ENCODE measurements at regions not wholly inside any gene's neighbourhood (a gene's known extent, or its start where the extent isn't known, plus 50 kb on each side); places are given as distances from the start of the nearest gene placed in this dataset.

- H3K79me2 ChIP-seq (ENCODE audit: control insufficient read depth, insufficient read depth, low read length): no peaks in the 10 kb centered on the region
- H3K4me3 Mint-ChIP-seq: no peak overlapping the region
- H3K9ac ChIP-seq (ENCODE audit: low read length): no peak overlapping the region
- no peak overlapping the region for H3K27ac Mint-ChIP-seq
- intact Hi-C loops (cut with micrococcal nuclease): no loop called here
- no peaks in the 10 kb centered on the region for H3K4me1 ChIP-seq (ENCODE audit: control insufficient read depth in 2 of 2, insufficient read depth in 2 of 2, low read length in 2 of 2)
- no peak overlapping the region for H2AFZ ChIP-seq (ENCODE audit: insufficient read depth, low read depth, low read length, poor library complexity, severe bottlenecking)
- peaks cover 0 to 10% (median 0%) of the 10 kb centered on the region in 3 donors for H3K9me3 ChIP-seq (ENCODE audit: control extremely low read depth in 1 of 3, control insufficient read depth in 2 of 3, insufficient read depth in 1 of 3, low read length in 2 of 3)
- no peaks in the 10 kb centered on the region for H3K4me1 Mint-ChIP-seq
- H3K4me2 ChIP-seq (replicated peaks; ENCODE audit: low read depth, low read length, poor library complexity, severe bottlenecking): no peak overlapping the region
- peaks cover 28% of the 10 kb centered on the region for H3K27me3 Mint-ChIP-seq
- H3K9me3 Mint-ChIP-seq (ENCODE audit: insufficient read depth): peaks cover 3% of the 10 kb centered on the region
- 71% methylated on average over 1 of the region's 3 CpGs for WGBS (ENCODE audit: insufficient coverage)
- H3K4me3 ChIP-seq (ENCODE audit: control extremely low read depth in 1 of 5, extremely low read depth in 1 of 5, insufficient read depth in 1 of 5, low read depth in 2 of 5, low read length in 4 of 5): no peak overlapping the region
- no peak overlapping the region for H3K27ac ChIP-seq (ENCODE audit: low read length in 2 of 2)
- no peak for DNase-seq
- TF ChIP-seq CTCF (IDR thresholded peaks at IDR 0.05) (no peak), EZH2 (IDR thresholded peaks at IDR 0.05; ENCODE audit: borderline replicate concordance, insufficient read depth, low read depth, low read length, poor library complexity, severe bottlenecking) (no peak)
- no peaks in the 10 kb centered on the region for H3K36me3 ChIP-seq (replicated peaks in 1 of 2; ENCODE audit: control extremely low read depth in 1 of 2, control insufficient read depth in 1 of 2, extremely low read depth in 1 of 2, insufficient read depth in 2 of 2, low read length in 1 of 2)
- peaks cover 0 to 4% (median 1%) of the 10 kb centered on the region in 4 experiments for H3K27me3 ChIP-seq (replicated peaks in 1 of 4; ENCODE audit: control extremely low read depth in 1 of 4, control insufficient read depth in 3 of 4, insufficient read depth in 4 of 4, low read length in 3 of 4)
- no peaks in the 10 kb centered on the region for H4K20me1 ChIP-seq (ENCODE audit: control insufficient read depth, insufficient read depth, low read length, poor library complexity, severe bottlenecking)
- CTCF ChIA-PET: no interaction called here
- POLR2A ChIA-PET: no interaction called here
- ATAC-seq (ENCODE audit: low read depth): no peak
Observed at GRCh38 chr14:96686126-96686525, 111.1 kb upstream of the VRK1 start.

- H4K20me1 ChIP-seq (ENCODE audit: control insufficient read depth, insufficient read depth, low read length, poor library complexity, severe bottlenecking): no peaks in the 10 kb centered on the region
- peaks cover 18% of the 10 kb centered on the region for H3K27me3 Mint-ChIP-seq
- H3K9me3 Mint-ChIP-seq (ENCODE audit: insufficient read depth): no peaks in the 10 kb centered on the region
- ChIA-PET POLR2A (no interaction called here), CTCF (no interaction called here)
- H3K4me1 Mint-ChIP-seq: no peaks in the 10 kb centered on the region
- no peak overlapping the region for H3K4me2 ChIP-seq (replicated peaks; ENCODE audit: low read depth, low read length, poor library complexity, severe bottlenecking)
- TF ChIP-seq EZH2 (IDR thresholded peaks at IDR 0.05; ENCODE audit: borderline replicate concordance, insufficient read depth, low read depth, low read length, poor library complexity, severe bottlenecking): no peak
- no peak for TF ChIP-seq CTCF (IDR thresholded peaks at IDR 0.05)
- H3K27ac ChIP-seq (ENCODE audit: low read length in 2 of 2): no peak overlapping the region
- H3K27me3 ChIP-seq (replicated peaks in 1 of 4; ENCODE audit: control extremely low read depth in 1 of 4, control insufficient read depth in 3 of 4, insufficient read depth in 4 of 4, low read length in 3 of 4): peaks cover 0 to 4% (median 0%) of the 10 kb centered on the region in 4 experiments
- no peak overlapping the region for H3K4me3 Mint-ChIP-seq
- H3K9ac ChIP-seq (ENCODE audit: low read length): no peak overlapping the region
- no peak overlapping the region for H3K27ac Mint-ChIP-seq
- no peak overlapping the region for H3K4me3 ChIP-seq (ENCODE audit: control extremely low read depth in 1 of 5, extremely low read depth in 1 of 5, insufficient read depth in 1 of 5, low read depth in 2 of 5, low read length in 4 of 5)
- no peaks in the 10 kb centered on the region for H3K4me1 ChIP-seq (ENCODE audit: control insufficient read depth in 2 of 2, insufficient read depth in 2 of 2, low read length in 2 of 2)
- H3K79me2 ChIP-seq (ENCODE audit: control insufficient read depth, insufficient read depth, low read length): no peaks in the 10 kb centered on the region
- no peak overlapping the region for H2AFZ ChIP-seq (ENCODE audit: insufficient read depth, low read depth, low read length, poor library complexity, severe bottlenecking)
- H3K36me3 ChIP-seq (replicated peaks in 1 of 2; ENCODE audit: control extremely low read depth in 1 of 2, control insufficient read depth in 1 of 2, extremely low read depth in 1 of 2, insufficient read depth in 2 of 2, low read length in 1 of 2): no peaks in the 10 kb centered on the region
- peaks cover 0 to 8% (median 0%) of the 10 kb centered on the region in 3 donors for H3K9me3 ChIP-seq (ENCODE audit: control extremely low read depth in 1 of 3, control insufficient read depth in 2 of 3, insufficient read depth in 1 of 3, low read length in 2 of 3)
- 100% methylated on average over 1 of the region's 1 CpG for WGBS (ENCODE audit: insufficient coverage)
- intact Hi-C loops (cut with micrococcal nuclease): no loop called here
- ATAC-seq (ENCODE audit: low read depth) (no peak), DNase-seq (no peak)
Observed at GRCh38 chr14:96688629-96689028, 108.6 kb upstream of the VRK1 start.

All from B cell (primary cell).